Activated T-helper 2 cell treated with anti-CD3 and anti-CD28 coated beads, Interferon-gamma antibody, Interleukin-2, Interleukin-4, amounts not matched to agents 10 μg/mL and 5 μg/mL and 100 μg/mL, durations not matched to agents 14 hours and 24 hours and 36 hours (primary cell): ENCODE measurements at regions not wholly inside any gene's neighbourhood (a gene's known extent, or its start where the extent isn't known, plus 50 kb on each side); places are given as distances from the start of the nearest gene placed in this dataset.
"Not testable (repeated sequence)": the region's sequence is repeated elsewhere in the genome, so short reads cannot be mapped to it uniquely, and the experiment has no call there.

Experiments used
- DNase-seq: peaks from one replicate; pipeline ENCODE4 v3.0.0; 2021; ENCODE audit warnings: low spot score
- H3K27ac Mint-ChIP-seq: one replicate; pipeline ENCODE4 v1.8.0; 2021; ENCODE audit warnings: mixed read lengths
- H3K27me3 Mint-ChIP-seq: one replicate; pipeline ENCODE4 v1.8.0; 2021; ENCODE audit warnings: low read depth, mixed read lengths
- H3K36me3 Mint-ChIP-seq: one replicate; pipeline ENCODE4 v1.8.0; 2021; ENCODE audit warnings: low read depth, mixed read lengths
- H3K4me1 Mint-ChIP-seq: one replicate; pipeline ENCODE4 v1.8.0; 2021; ENCODE audit warnings: low read depth, mixed read lengths
- H3K4me3 Mint-ChIP-seq: one replicate; pipeline ENCODE4 v1.8.0; 2021; ENCODE audit warnings: low read depth, mild to moderate bottlenecking, moderate library complexity, mixed read lengths
- H3K9me3 Mint-ChIP-seq: one replicate; pipeline ENCODE4 v1.8.0; 2021; ENCODE audit warnings: mixed read lengths
- intact Hi-C: fragments of 100-400 bp; cut with micrococcal nuclease; formaldehyde crosslinking; loops from one replicate; pipeline ENCODE4 v1.15.1; 2023

GRCh38 chr1:105072446-105072845 is 1322.7 kb downstream of the AMY1C start:
- H3K27ac Mint-ChIP-seq: no peak overlapping the region
- H3K36me3 Mint-ChIP-seq: no peaks in the 10 kb centered on the region
- no peak for DNase-seq
- H3K4me1 Mint-ChIP-seq: no peaks in the 10 kb centered on the region
- H3K4me3 Mint-ChIP-seq: no peak overlapping the region
- no peaks in the 10 kb centered on the region for H3K27me3 Mint-ChIP-seq
- peaks cover 53% of the 10 kb centered on the region for H3K9me3 Mint-ChIP-seq
- intact Hi-C loops: no loop called here

- no peaks in the 10 kb centered on the region for H3K4me1 Mint-ChIP-seq
- peaks cover 49% of the 10 kb centered on the region for H3K9me3 Mint-ChIP-seq
- DNase-seq: no peak
- no peak overlapping the region for H3K27ac Mint-ChIP-seq
- H3K36me3 Mint-ChIP-seq: no peaks in the 10 kb centered on the region
- no peaks in the 10 kb centered on the region for H3K27me3 Mint-ChIP-seq
- no peak overlapping the region for H3K4me3 Mint-ChIP-seq
- intact Hi-C loops: no loop called here
Measured at GRCh38 chr1:105072850-105073249, 1323.2 kb downstream of the AMY1C start.

- peaks cover 42% of the 10 kb centered on the region for H3K9me3 Mint-ChIP-seq
- no peaks in the 10 kb centered on the region for H3K36me3 Mint-ChIP-seq
- no peaks in the 10 kb centered on the region for H3K27me3 Mint-ChIP-seq
- no peak for DNase-seq
- intact Hi-C loops: no loop called here
- H3K4me1 Mint-ChIP-seq: no peaks in the 10 kb centered on the region
- no peak overlapping the region for H3K4me3 Mint-ChIP-seq
- H3K27ac Mint-ChIP-seq: no peak overlapping the region
Measured at GRCh38 chr1:105073660-105074059, 1324.0 kb downstream of the AMY1C start.

GRCh38 chr1:105083611-105084010 is 1333.9 kb downstream of the AMY1C start:
- Mint-ChIP-seq H3K9me3 (peaks cover 30% of the 10 kb centered on the region), H3K4me3 (no peak overlapping the region), H3K27me3 (no peaks in the 10 kb centered on the region), H3K4me1 (no peaks in the 10 kb centered on the region), H3K36me3 (no peaks in the 10 kb centered on the region), H3K27ac (no peak overlapping the region)
- intact Hi-C loops: no loop called here
- no peak for DNase-seq

GRCh38 chr1:105087506-105087905 is 1337.8 kb downstream of the AMY1C start:
- no peak for DNase-seq
- no peak overlapping the region for H3K4me3 Mint-ChIP-seq
- no peaks in the 10 kb centered on the region for H3K36me3 Mint-ChIP-seq
- no peak overlapping the region for H3K27ac Mint-ChIP-seq
- no peaks in the 10 kb centered on the region for H3K27me3 Mint-ChIP-seq
- intact Hi-C loops: no loop called here
- H3K4me1 Mint-ChIP-seq: no peaks in the 10 kb centered on the region
- H3K9me3 Mint-ChIP-seq: peaks cover 51% of the 10 kb centered on the region

GRCh38 chr1:105088166-105088565 is 1338.5 kb downstream of the AMY1C start:
- intact Hi-C loops: no loop called here
- Mint-ChIP-seq H3K4me1 (no peaks in the 10 kb centered on the region), H3K9me3 (peaks cover 58% of the 10 kb centered on the region), H3K36me3 (no peaks in the 10 kb centered on the region), H3K27me3 (no peaks in the 10 kb centered on the region), H3K4me3 (no peak overlapping the region), H3K27ac (no peak overlapping the region)
- DNase-seq: no peak

GRCh38 chr1:105093893-105094292 is 1344.2 kb downstream of the AMY1C start:
- intact Hi-C loops, H3K36me3 Mint-ChIP-seq, DNase-seq, H3K4me3 Mint-ChIP-seq, H3K27ac Mint-ChIP-seq, H3K27me3 Mint-ChIP-seq, H3K4me1 Mint-ChIP-seq: not testable (repeated sequence)
- H3K9me3 Mint-ChIP-seq: peaks cover 43% of the 10 kb centered on the region

- Mint-ChIP-seq H3K9me3 (peaks cover 6% of the 10 kb centered on the region), H3K36me3 (no peaks in the 10 kb centered on the region), H3K27me3 (no peaks in the 10 kb centered on the region), H3K27ac (no peak overlapping the region), H3K4me1 (no peaks in the 10 kb centered on the region), H3K4me3 (no peak overlapping the region)
- no peak for DNase-seq
- intact Hi-C loops: no loop called here
Measured at GRCh38 chr1:105100102-105100501, 1350.4 kb downstream of the AMY1C start.

- no peak for DNase-seq
- intact Hi-C loops: no loop called here
- Mint-ChIP-seq H3K27me3 (no peaks in the 10 kb centered on the region), H3K36me3 (no peaks in the 10 kb centered on the region), H3K9me3 (peaks cover 16% of the 10 kb centered on the region), H3K27ac (no peak overlapping the region), H3K4me3 (no peak overlapping the region), H3K4me1 (no peaks in the 10 kb centered on the region)
Measured at GRCh38 chr1:105101261-105101660, 1351.6 kb downstream of the AMY1C start.

- H3K36me3 Mint-ChIP-seq: no peaks in the 10 kb centered on the region
- no peaks in the 10 kb centered on the region for H3K4me1 Mint-ChIP-seq
- peaks cover 15% of the 10 kb centered on the region for H3K9me3 Mint-ChIP-seq
- no peak overlapping the region for H3K27ac Mint-ChIP-seq
- DNase-seq: no peak
- intact Hi-C loops: no loop called here
- no peak overlapping the region for H3K4me3 Mint-ChIP-seq
- no peaks in the 10 kb centered on the region for H3K27me3 Mint-ChIP-seq
Measured at GRCh38 chr1:105102371-105102770, 1352.7 kb downstream of the AMY1C start.

GRCh38 chr1:105122041-105122440 is 1372.3 kb downstream of the AMY1C start:
- peaks cover 35% of the 10 kb centered on the region for H3K9me3 Mint-ChIP-seq

GRCh38 chr1:105137543-105138457 is 1388.1 kb downstream of the AMY1C start:
- H3K27ac Mint-ChIP-seq: no peak overlapping the region
- H3K27me3 Mint-ChIP-seq: no peaks in the 10 kb centered on the region
- no peaks in the 10 kb centered on the region for H3K4me1 Mint-ChIP-seq
- DNase-seq: no peak
- no peaks in the 10 kb centered on the region for H3K36me3 Mint-ChIP-seq
- H3K4me3 Mint-ChIP-seq: no peak overlapping the region
- intact Hi-C loops: no loop called here
- H3K9me3 Mint-ChIP-seq: peaks cover 38% of the 10 kb centered on the region

More at GRCh38 chr1:105122041-105122440, 1372.3 kb downstream of the AMY1C start:
- no peaks in the 10 kb centered on the region for H3K4me1 Mint-ChIP-seq
- H3K36me3 Mint-ChIP-seq: no peaks in the 10 kb centered on the region
- H3K27ac Mint-ChIP-seq: no peak overlapping the region
- intact Hi-C loops: no loop called here
- DNase-seq: no peak
- H3K27me3 Mint-ChIP-seq: no peaks in the 10 kb centered on the region
- H3K4me3 Mint-ChIP-seq: no peak overlapping the region

- H3K4me3 Mint-ChIP-seq: no peak overlapping the region
- no peaks in the 10 kb centered on the region for H3K4me1 Mint-ChIP-seq
- no peak for DNase-seq
- no peak overlapping the region for H3K27ac Mint-ChIP-seq
- H3K27me3 Mint-ChIP-seq: no peaks in the 10 kb centered on the region
- peaks cover 38% of the 10 kb centered on the region for H3K9me3 Mint-ChIP-seq
- intact Hi-C loops: no loop called here
- no peaks in the 10 kb centered on the region for H3K36me3 Mint-ChIP-seq
Measured at GRCh38 chr1:105138458-105138893, 1388.8 kb downstream of the AMY1C start.
